22Rv1 (cell line): ENCODE measurements at regions not wholly inside any gene's neighbourhood (a gene's known extent, or its start where the extent isn't known, plus 50 kb on each side); places are given as distances from the start of the nearest gene placed in this dataset.

ENCODE experiments used
- H3K27ac ChIP-seq: fragments of 450-650 bp; 2 replicates; pipeline ENCODE4 v1.5.1; 2017
- ZFX ChIP-seq: fragments of 450-650 bp; IDR thresholded peaks from 2 replicates; pipeline ENCODE4 v1.6.1; 2017; ENCODE audit warnings: antibody characterized with exemption, borderline replicate concordance
- TF ChIP-seq, protein P1 (sequence below): fragments of 450-650 bp; IDR thresholded peaks from 2 replicates; pipeline ENCODE4 v1.5.1; 2017; ENCODE audit warnings: mild to moderate bottlenecking

DNA sequence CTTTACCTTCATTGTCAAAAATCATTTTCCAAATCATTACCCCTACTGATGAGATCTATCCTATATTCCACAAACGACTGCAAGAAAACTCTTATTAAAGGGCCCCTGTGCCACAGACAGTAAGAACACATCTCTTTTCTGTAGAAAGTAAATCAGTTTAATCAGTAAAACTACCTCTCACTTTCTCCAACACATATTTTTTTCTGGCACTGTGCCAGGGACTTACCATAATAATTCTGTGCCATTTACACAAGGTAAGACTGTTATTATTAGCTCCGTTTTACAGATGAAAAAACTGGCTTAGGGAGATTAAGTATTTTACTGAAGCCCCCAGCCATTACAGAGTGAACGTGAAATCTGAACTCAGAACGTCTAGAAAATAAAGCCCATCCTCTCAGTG is 587.0 kb upstream of the COX7C start:
- no peak for TF ChIP-seq ZFX
- TF ChIP-seq, protein P1, sequence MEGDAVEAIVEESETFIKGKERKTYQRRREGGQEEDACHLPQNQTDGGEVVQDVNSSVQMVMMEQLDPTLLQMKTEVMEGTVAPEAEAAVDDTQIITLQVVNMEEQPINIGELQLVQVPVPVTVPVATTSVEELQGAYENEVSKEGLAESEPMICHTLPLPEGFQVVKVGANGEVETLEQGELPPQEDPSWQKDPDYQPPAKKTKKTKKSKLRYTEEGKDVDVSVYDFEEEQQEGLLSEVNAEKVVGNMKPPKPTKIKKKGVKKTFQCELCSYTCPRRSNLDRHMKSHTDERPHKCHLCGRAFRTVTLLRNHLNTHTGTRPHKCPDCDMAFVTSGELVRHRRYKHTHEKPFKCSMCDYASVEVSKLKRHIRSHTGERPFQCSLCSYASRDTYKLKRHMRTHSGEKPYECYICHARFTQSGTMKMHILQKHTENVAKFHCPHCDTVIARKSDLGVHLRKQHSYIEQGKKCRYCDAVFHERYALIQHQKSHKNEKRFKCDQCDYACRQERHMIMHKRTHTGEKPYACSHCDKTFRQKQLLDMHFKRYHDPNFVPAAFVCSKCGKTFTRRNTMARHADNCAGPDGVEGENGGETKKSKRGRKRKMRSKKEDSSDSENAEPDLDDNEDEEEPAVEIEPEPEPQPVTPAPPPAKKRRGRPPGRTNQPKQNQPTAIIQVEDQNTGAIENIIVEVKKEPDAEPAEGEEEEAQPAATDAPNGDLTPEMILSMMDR = no peak

DNA sequence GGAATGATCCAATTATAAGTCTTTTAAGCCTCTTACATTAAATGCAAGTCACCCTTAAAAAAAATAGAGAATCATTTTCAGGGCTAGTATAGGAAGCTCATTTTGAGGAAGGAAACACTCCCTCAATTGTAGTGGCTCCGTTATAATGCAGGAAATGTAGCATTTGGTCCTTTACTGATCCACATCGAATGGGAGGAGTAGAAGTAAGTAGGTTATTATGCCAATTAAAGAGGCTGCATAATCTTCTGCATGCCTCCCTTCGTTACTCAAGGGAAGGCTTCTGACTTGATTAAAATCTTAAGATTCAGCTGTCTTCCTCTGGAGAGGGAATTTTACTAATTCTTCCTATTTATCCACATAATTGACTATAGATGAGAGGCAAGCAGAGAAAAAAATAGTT is 579.2 kb upstream of the COX7C start:
- TF ChIP-seq ZFX = no peak
- TF ChIP-seq, protein P1 = no peak
- H3K27ac ChIP-seq = no peak overlapping the region

More for the DNA sequence above, 587.0 kb upstream of the COX7C start:
- H3K27ac ChIP-seq = no peak overlapping the region

DNA sequence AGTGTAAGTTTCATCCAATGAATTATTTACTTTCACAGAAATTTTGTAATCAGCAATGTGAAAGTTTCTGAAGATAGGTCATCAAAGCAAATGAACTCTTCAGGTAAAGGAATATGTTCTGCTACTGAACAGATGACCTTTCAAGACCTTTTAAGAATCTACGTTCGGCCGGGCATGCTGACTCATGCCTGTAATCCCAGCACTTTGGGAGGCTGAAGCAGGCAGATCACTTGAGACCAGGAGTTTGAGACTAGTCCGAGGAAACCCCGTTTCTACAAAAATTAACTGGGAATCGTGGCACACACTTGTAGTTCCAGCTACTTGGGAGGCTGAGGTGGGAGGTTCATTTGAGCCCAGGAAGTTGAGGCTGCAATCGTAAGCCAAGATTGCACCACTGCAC is 578.4 kb upstream of the COX7C start:
- H3K27ac ChIP-seq = no peak overlapping the region
- TF ChIP-seq, protein P1 = no peak
- no peak for TF ChIP-seq ZFX

DNA sequence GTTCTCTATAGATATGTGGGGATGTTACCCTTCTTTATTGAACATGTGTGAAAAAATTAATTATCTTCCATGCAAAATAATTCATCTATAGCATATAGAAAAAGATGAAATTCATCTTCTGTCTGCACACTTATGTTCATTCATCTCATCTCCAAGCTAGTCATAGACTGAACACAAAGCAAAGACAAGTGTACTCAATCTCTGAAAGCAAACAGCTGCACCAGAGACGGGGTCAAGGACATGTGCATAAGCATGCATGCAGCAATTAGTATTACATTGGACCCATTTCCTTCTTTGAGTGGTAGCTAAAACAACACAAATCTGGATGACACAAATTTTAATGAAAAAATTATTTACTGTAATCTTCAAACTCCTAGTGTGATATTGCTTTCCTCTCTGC is 547.0 kb upstream of the COX7C start:
- H3K27ac ChIP-seq = no peak overlapping the region

DNA sequence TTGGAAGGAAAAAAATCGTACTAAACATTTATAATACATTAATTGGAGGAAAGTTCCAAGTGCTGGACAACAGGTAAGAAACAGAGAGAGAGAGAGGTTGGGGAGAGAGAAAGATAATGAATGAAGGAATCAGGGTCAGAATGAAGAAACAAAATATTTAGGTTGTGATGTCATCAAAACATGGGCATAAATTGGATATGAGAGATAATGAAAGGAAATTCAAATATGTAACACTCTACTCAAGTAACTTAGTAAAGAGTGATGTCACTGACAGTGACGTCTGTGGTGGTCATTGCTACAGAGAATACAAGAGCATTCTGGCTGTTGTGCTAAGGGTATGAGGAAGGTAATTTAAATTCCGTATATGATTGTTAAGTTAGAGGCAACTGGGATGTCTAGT is 543.4 kb upstream of the COX7C start:
- TF ChIP-seq, protein P1 = no peak
- no peak for TF ChIP-seq ZFX
- no peak overlapping the region for H3K27ac ChIP-seq

More for the DNA sequence above, 547.0 kb upstream of the COX7C start:
- TF ChIP-seq ZFX = no peak
- TF ChIP-seq, protein P1 = no peak

DNA sequence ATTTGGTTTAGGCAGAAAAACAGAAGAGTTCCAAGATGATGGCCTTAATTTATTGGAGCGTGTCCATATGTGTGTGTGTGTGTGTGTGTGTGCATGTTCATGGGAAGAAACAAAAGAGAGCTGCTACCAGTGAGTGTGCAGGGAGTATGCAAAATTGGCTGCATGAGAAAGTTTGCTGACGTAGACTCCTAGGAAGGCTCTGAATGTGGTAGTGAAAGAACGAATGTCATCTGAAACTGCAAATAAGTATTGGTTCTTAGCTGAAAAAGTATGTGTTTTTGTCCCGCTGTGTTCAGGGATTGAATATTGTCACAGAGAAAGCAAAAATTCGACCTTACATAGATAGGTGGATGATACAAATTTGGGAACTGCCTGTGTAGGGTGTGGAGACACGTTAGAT is 542.6 kb upstream of the COX7C start:
- TF ChIP-seq ZFX = no peak
- TF ChIP-seq, protein P1 = no peak
- no peak overlapping the region for H3K27ac ChIP-seq

DNA sequence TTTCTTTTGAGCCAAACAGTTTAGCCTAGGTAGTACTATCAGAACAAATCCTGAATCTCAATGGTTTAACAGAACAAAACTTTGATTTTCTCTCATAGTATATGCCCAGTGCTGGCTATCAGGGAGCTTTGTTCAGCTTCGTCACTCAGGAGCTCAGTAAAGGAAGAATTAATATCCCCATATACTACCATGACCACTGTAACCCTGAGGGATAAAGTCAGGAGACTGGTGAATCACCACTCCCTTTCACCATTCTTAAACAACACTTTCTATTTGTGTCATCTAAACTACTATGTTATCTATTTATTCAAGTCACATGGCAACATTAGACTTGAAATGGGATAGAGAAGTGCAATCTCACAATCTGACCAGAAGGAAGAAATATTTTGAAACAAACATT is 522.6 kb upstream of the COX7C start:
- no peak overlapping the region for H3K27ac ChIP-seq
- no peak for TF ChIP-seq ZFX
- TF ChIP-seq, protein P1 = no peak
